Liver (tissue), 8 donors: ENCODE measurements at regions not wholly inside any gene's neighbourhood (a gene's known extent, or its start where the extent isn't known, plus 50 kb on each side); places are given as distances from the start of the nearest gene placed in this dataset.
"Not testable (repeated sequence)": the region's sequence is repeated elsewhere in the genome, so short reads cannot be mapped to it uniquely, and the experiment has no call there.

Source experiments
- DNase-seq: peaks from one replicate; pipeline ENCODE4 v3.0.0-alpha.2; 2017; ENCODE audit warnings: low spot score
- H3K27ac ChIP-seq, 2 donors: one replicate each; pipeline ENCODE4 v1.7.0; 2013; ENCODE audit warnings: inconsistent platforms in 2 of 2, low read length in 2 of 2, control low read depth in 1 of 2, low read depth in 1 of 2, mild to moderate bottlenecking in 1 of 2
- H3K27me3 ChIP-seq, 4 donors: one replicate each; pipeline versions ENCODE4 v1.6.1 to v1.7.0; 2013; ENCODE audit warnings: low read length in 3 of 4, inconsistent platforms in 1 of 4, mild to moderate bottlenecking in 1 of 4, moderate library complexity in 1 of 4; ENCODE audit not compliant: control insufficient read depth in 4 of 4, insufficient read depth in 4 of 4
- H3K36me3 ChIP-seq, 4 donors: one replicate each; pipeline versions ENCODE4 v1.6.1 to v1.7.0; 2013; ENCODE audit warnings: low read length in 3 of 4, mild to moderate bottlenecking in 3 of 4, low read depth in 1 of 4, moderate library complexity in 1 of 4; ENCODE audit not compliant: control insufficient read depth in 4 of 4, insufficient read depth in 3 of 4
- H3K4me1 ChIP-seq, 4 donors: one replicate each; pipeline versions ENCODE4 v1.6.1 to v1.7.0; 2013; ENCODE audit warnings: low read length in 3 of 4, mild to moderate bottlenecking in 3 of 4, moderate library complexity in 1 of 4; ENCODE audit not compliant: control insufficient read depth in 4 of 4, insufficient read depth in 4 of 4
- H3K4me3 ChIP-seq, 3 donors: one replicate each; pipeline versions ENCODE4 v1.6.1 to v1.7.0; 2013; ENCODE audit warnings: low read length in 3 of 3, control low read depth in 1 of 3, low read depth in 1 of 3, mild to moderate bottlenecking in 1 of 3
- H3K9ac ChIP-seq, 2 donors: one replicate each; pipeline ENCODE4 v1.7.0; 2013; ENCODE audit warnings: low read length in 2 of 2, mild to moderate bottlenecking in 2 of 2, moderate library complexity in 2 of 2, control low read depth in 1 of 2, low read depth in 1 of 2
- H3K9me3 ChIP-seq, 4 donors: one replicate each; pipeline versions ENCODE4 v1.6.1 to v1.7.0; 2013; ENCODE audit warnings: low read length in 3 of 4; ENCODE audit not compliant: control insufficient read depth in 4 of 4
- EGR1 ChIP-seq, 2 donors: IDR thresholded peaks; 2 replicates each; pipeline ENCODE4 v1.6.1; 2016 to 2018; ENCODE audit warnings: antibody characterized with exemption in 2 of 2, low read depth in 2 of 2
- FOXA1 ChIP-seq: IDR thresholded peaks from 2 replicates; pipeline ENCODE4 v1.6.1; 2016; ENCODE audit warnings: antibody characterized with exemption
- FOXA2 ChIP-seq: IDR thresholded peaks from 2 replicates; pipeline ENCODE4 v1.6.1; 2016; ENCODE audit warnings: antibody characterized with exemption
- HNF4A ChIP-seq, 2 donors: conservative IDR thresholded peaks; 2 replicates each; pipeline ENCODE4 v1.6.1; 2016; ENCODE audit warnings: antibody characterized with exemption in 2 of 2, mild to moderate bottlenecking in 2 of 2
- HNF4G ChIP-seq: IDR thresholded peaks from 2 replicates; pipeline ENCODE4 v1.6.1; 2016; ENCODE audit warnings: antibody characterized with exemption
- JUND ChIP-seq, 2 donors: IDR thresholded peaks; 2 replicates each; pipeline ENCODE4 v1.6.1; 2016; ENCODE audit warnings: antibody characterized with exemption in 2 of 2
- NR2F2 ChIP-seq: IDR thresholded peaks from 2 replicates; pipeline ENCODE4 v1.6.1; 2016; ENCODE audit warnings: antibody characterized with exemption
- RAD21 ChIP-seq, 2 donors: IDR thresholded peaks; 2 replicates each; pipeline ENCODE4 v1.6.1; 2016; ENCODE audit warnings: antibody characterized with exemption in 2 of 2, mild to moderate bottlenecking in 2 of 2
- SP1 ChIP-seq: IDR thresholded peaks from 2 replicates; pipeline ENCODE4 v1.6.1; 2018; ENCODE audit warnings: antibody characterized with exemption, mild to moderate bottlenecking
- TAF1 ChIP-seq: conservative IDR thresholded peaks from 2 replicates; pipeline ENCODE4 v1.6.1; 2016; ENCODE audit warnings: antibody characterized with exemption, mild to moderate bottlenecking
- YY1 ChIP-seq: IDR thresholded peaks from 2 replicates; pipeline ENCODE4 v1.6.1; 2016; ENCODE audit warnings: antibody characterized with exemption, mild to moderate bottlenecking
- WGBS: extraction: QIAGEN DNeasy Blood & Tissue Kit; methylation state at CpG from one replicate; pipeline ENCODE4 v1.1.7; 2013; 5-methylcytosine and 5-hydroxymethylcytosine counted together
- TF ChIP-seq, protein P1 (sequence below): fragments of 150-350 bp; IDR thresholded peaks from 2 replicates; pipeline ENCODE4 v1.5.1; 2017; ENCODE audit warnings: improper control_type of control experiment, low read depth, low read length; ENCODE audit not compliant: missing input control
- TF ChIP-seq, protein P2 (sequence below): IDR thresholded peaks from 2 replicates; pipeline ENCODE4 v1.6.1; 2016; ENCODE audit warnings: antibody characterized with exemption
- TF ChIP-seq, protein P3 (sequence below): IDR thresholded peaks from 2 replicates; pipeline ENCODE4 v1.6.1; 2016; ENCODE audit warnings: antibody characterized with exemption
- donor health status: healthy.
- donor health status: healthy.
- donor health status: healthy.
- donor health status: healthy.
- donor health status: healthy.

DNA sequence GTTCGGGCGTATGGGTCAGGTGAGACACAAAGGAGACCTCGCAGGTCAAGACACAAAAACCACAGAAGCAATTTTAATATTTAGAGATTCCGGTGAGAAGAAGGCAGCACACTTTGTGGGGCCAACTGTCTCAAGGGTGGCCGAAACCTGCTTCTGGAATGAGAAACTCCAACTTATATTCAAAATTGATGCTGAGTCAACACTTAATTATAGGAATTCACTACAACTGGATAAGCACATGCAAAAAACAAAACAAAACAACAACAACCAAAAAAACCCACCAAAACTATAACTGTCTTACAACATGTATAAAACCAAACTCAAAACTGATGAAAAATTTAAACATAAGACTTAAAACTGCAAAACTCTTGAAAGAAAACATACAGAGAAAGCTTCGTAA is 593.3 kb downstream of the POM121L12 start:
- DNase-seq, result no peak
- H3K36me3 ChIP-seq, result no peaks in the 10 kb centered on the region
- no peak overlapping the region for H3K9ac ChIP-seq
- no peak overlapping the region for H3K27ac ChIP-seq
- WGBS, result 77% methylated on average over 6 of the region's 6 CpGs
- no peaks in the 10 kb centered on the region for H3K4me1 ChIP-seq
- H3K27me3 ChIP-seq, result peaks cover 0 to 2% (median 0%) of the 10 kb centered on the region in 4 donors
- H3K9me3 ChIP-seq, result peaks cover 0 to 3% (median 0%) of the 10 kb centered on the region in 4 donors
- no peak overlapping the region for H3K4me3 ChIP-seq
- TF ChIP-seq JUND (IDR thresholded peaks at IDR 0.05) (no peak), YY1 (no peak), HNF4A (conservative IDR thresholded peaks at IDR 0.05) (no peak), FOXA2 (no peak), FOXA1 (no peak), TAF1 (no peak), EGR1 (IDR thresholded peaks at IDR 0.05; ENCODE audit: low read depth in 2 of 2) (no peak)
- TF ChIP-seq, protein P1, sequence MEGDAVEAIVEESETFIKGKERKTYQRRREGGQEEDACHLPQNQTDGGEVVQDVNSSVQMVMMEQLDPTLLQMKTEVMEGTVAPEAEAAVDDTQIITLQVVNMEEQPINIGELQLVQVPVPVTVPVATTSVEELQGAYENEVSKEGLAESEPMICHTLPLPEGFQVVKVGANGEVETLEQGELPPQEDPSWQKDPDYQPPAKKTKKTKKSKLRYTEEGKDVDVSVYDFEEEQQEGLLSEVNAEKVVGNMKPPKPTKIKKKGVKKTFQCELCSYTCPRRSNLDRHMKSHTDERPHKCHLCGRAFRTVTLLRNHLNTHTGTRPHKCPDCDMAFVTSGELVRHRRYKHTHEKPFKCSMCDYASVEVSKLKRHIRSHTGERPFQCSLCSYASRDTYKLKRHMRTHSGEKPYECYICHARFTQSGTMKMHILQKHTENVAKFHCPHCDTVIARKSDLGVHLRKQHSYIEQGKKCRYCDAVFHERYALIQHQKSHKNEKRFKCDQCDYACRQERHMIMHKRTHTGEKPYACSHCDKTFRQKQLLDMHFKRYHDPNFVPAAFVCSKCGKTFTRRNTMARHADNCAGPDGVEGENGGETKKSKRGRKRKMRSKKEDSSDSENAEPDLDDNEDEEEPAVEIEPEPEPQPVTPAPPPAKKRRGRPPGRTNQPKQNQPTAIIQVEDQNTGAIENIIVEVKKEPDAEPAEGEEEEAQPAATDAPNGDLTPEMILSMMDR, result no peak
- TF ChIP-seq, protein P2, sequence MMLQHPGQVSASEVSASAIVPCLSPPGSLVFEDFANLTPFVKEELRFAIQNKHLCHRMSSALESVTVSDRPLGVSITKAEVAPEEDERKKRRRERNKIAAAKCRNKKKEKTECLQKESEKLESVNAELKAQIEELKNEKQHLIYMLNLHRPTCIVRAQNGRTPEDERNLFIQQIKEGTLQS, result no peak

DNA sequence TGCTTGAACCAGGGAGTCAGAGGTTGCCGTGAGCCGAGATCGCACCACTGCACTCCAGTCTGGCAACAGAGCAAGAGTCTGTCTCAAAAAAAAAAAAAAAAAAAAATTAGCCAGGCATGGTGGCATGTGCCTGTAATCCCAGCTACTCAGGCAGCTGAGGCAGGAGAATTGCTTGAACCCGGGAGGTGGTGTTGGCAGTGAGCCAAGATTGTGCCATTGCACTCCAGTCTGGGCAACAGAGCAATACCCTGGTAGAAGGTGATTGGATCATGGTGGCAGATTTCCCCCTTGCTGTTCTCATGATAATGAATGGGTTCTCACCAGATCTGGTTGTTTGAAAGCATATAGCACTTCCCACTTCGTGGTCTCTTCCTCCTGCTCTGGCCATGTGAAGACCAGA is 599.8 kb downstream of the POM121L12 start:
- H3K4me3 ChIP-seq, H3K9ac ChIP-seq, H3K36me3 ChIP-seq, H3K4me1 ChIP-seq, H3K9me3 ChIP-seq, H3K27ac ChIP-seq, DNase-seq, H3K27me3 ChIP-seq: not testable (repeated sequence)
- WGBS, result 86% methylated on average over 5 of the region's 5 CpGs

DNA sequence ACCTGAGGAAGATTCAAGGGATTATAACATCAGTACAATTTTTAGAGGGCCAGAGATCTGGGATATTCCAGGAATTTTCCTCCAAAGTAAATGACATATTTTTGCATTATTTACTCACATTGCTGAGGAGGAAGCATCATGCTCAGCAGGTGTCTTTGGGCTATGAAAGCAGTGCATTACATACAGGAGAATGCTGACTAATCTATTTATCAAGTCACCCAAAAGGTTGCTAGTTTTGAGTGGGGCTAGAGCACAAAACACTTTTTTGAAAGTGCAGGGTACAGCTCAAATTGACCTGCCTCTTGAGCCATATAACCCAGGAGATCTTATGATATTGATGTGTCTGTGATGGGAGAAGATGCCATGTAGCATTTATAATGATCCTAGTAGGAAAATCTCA is 603.1 kb downstream of the POM121L12 start:
- H3K9ac ChIP-seq, result no peak overlapping the region
- no peak overlapping the region for H3K27ac ChIP-seq
- no peaks in the 10 kb centered on the region for H3K36me3 ChIP-seq
- no peak for TF ChIP-seq EGR1 (IDR thresholded peaks at IDR 0.05; ENCODE audit: low read depth in 2 of 2)
- TF ChIP-seq SP1, result no peak
- no peak for DNase-seq
- H3K4me1 ChIP-seq, result no peaks in the 10 kb centered on the region
- no peak overlapping the region for H3K4me3 ChIP-seq
- no peaks in the 10 kb centered on the region for H3K9me3 ChIP-seq
- H3K27me3 ChIP-seq, result no peaks in the 10 kb centered on the region

DNA sequence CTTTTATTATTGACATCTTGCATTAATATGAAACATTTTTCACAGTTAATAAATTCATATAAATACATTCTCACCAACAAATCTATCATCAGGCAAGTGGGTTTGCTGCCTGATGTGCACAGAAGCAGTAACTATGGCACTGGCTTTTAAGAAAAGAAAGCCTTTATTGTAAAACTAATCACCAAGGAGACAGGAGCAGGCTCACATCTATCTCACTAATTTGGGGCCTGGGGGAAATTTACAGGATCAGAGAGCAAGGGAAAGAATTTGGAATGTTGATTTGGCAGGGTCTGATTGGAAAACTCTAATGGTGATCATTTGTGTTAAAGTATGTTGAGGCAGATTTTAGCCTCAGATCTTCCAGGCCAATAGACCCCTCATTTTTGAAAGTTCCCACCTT is 605.7 kb downstream of the POM121L12 start:
- Histone ChIP-seq H3K4me1 (no peaks in the 10 kb centered on the region), H3K9ac (no peak overlapping the region), H3K4me3 (no peak overlapping the region), H3K9me3 (no peaks in the 10 kb centered on the region), H3K27me3 (no peaks in the 10 kb centered on the region), H3K27ac (no peak overlapping the region), H3K36me3 (no peaks in the 10 kb centered on the region)
- no peak for DNase-seq
- TF ChIP-seq HNF4G (no peak), JUND (IDR thresholded peaks at IDR 0.05) (no peak), SP1 (no peak), TAF1 (no peak), EGR1 (IDR thresholded peaks at IDR 0.05; ENCODE audit: low read depth in 2 of 2) (no peak), NR2F2 (no peak), FOXA2 (no peak), RAD21 (IDR thresholded peaks at IDR 0.05) (no peak)
- TF ChIP-seq, protein P3, sequence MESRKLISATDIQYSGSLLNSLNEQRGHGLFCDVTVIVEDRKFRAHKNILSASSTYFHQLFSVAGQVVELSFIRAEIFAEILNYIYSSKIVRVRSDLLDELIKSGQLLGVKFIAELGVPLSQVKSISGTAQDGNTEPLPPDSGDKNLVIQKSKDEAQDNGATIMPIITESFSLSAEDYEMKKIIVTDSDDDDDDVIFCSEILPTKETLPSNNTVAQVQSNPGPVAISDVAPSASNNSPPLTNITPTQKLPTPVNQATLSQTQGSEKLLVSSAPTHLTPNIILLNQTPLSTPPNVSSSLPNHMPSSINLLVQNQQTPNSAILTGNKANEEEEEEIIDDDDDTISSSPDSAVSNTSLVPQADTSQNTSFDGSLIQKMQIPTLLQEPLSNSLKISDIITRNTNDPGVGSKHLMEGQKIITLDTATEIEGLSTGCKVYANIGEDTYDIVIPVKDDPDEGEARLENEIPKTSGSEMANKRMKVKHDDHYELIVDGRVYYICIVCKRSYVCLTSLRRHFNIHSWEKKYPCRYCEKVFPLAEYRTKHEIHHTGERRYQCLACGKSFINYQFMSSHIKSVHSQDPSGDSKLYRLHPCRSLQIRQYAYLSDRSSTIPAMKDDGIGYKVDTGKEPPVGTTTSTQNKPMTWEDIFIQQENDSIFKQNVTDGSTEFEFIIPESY, result no peak
- TF ChIP-seq, protein P1, result no peak
- TF ChIP-seq, protein P2, result no peak
